ENCODE measurements at regions not wholly inside any gene's neighbourhood (a gene's known extent, or its start where the extent isn't known, plus 50 kb on each side); places are given as distances from the start of the nearest gene placed in this dataset.

DNA sequence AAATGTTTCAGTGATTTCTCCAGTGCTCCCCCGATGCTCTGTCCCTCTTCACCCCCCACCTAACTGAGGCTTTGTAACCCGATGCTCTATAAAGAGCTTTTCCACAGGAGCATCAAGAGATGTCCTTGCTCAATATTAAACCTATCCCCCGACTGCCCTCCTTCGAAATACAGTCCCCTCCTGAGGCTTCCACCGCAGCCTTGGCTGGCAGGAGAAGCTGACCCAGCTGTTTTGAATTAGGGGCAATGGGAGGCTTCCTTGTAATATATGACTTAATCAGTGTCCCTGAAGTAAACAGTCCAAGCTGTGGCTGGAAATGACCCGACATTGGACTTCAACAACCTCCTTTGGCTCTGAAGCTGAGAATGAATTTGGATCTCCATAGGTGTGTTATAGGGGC lies 62.4 kb downstream of the TMEM30B start:
- TF ChIP-seq, protein P1, sequence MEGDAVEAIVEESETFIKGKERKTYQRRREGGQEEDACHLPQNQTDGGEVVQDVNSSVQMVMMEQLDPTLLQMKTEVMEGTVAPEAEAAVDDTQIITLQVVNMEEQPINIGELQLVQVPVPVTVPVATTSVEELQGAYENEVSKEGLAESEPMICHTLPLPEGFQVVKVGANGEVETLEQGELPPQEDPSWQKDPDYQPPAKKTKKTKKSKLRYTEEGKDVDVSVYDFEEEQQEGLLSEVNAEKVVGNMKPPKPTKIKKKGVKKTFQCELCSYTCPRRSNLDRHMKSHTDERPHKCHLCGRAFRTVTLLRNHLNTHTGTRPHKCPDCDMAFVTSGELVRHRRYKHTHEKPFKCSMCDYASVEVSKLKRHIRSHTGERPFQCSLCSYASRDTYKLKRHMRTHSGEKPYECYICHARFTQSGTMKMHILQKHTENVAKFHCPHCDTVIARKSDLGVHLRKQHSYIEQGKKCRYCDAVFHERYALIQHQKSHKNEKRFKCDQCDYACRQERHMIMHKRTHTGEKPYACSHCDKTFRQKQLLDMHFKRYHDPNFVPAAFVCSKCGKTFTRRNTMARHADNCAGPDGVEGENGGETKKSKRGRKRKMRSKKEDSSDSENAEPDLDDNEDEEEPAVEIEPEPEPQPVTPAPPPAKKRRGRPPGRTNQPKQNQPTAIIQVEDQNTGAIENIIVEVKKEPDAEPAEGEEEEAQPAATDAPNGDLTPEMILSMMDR (conservative IDR thresholded peaks at IDR 0.05; ENCODE audit: low read depth, low read length), result no peak
- DNase-seq (ENCODE audit: low read depth), result no peak
- no peak overlapping the region for H3K4me3 ChIP-seq (ENCODE audit: low read depth, low read length)

DNA sequence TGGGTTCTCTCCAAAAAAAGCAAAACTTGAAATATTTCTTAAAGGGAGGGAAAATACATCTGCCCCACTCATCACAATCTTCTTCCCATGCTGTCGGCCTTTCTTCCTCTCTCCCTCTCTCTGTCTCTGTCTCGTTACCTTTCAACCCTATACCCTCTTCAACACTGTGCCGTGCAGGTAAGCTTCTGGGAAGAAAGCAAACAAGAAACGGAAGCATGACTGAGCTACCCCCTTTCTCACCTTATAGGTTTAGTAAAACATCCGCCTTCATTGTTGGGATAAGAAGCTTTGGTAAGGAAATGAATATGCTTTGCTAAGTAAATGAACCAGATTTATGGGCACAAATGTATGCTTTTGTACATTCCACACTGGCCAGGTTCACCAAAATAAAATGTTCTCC lies 63.0 kb downstream of the TMEM30B start:
- no peak for DNase-seq (ENCODE audit: low read depth)
- no peak overlapping the region for H3K4me3 ChIP-seq (ENCODE audit: low read depth, low read length)
- TF ChIP-seq, protein P1 (conservative IDR thresholded peaks at IDR 0.05; ENCODE audit: low read depth, low read length), result no peak

DNA sequence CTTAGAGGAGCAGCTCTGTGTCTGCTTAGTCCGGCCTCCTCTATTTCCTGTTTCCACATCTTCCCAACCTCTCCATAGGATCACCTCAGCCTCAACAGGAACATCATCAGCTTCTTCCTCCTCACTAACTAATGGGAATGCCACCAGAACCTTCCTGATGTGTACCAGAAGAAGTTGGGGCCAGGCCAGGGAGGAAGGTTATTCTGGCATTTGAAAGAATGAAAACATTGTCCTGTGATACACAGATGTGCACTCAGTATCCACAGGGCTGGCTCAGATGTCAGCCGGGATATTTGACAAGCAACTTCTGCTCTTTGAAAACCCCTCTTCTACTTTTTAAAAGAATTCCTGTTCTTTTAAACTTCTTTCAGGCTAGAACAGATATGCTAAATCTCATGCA lies 63.6 kb downstream of the TMEM30B start:
- TF ChIP-seq, protein P1 (conservative IDR thresholded peaks at IDR 0.05; ENCODE audit: low read depth, low read length), result no peak
- H3K4me3 ChIP-seq (ENCODE audit: low read depth, low read length), result no peak overlapping the region

DNA sequence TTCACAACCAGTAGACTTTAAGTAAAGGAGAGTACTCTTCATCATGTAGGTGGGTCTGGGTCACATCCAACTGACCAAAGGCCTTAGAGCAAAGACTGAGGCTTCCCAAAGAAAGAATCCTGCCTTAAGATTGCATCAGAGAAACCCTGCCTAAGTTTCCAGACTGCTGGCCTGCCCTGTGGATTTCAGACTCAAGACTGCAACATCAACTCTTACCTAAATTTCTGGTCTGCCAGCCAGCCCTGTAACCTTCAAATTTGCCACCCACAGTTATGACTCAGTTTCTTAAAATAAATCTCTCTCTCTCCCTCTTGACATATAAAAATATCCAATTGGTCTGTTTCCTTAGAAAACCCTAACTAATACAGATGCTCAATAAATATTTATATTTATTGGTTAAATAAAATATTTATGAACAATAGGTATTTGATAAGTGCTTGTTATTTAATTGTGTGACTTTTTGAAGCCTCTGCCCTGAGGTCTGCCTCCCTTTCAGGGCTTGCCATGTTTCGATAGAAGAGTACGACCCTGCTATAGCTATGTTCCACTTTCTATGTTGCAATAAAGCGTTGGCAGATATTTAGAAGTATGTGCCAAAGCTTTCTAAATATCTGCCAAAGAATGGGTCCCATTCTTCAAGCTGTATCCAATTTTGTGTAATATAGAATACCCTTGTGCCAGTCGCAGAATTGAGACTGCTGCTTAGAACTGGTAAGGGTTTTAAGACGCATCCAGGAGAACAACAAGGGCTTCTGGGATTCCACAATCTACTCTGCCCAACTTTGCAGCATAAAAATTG lies 65.7 kb downstream of the TMEM30B start:
- H3K4me3 ChIP-seq (ENCODE audit: low read depth, low read length), result no peak overlapping the region
- DNase-seq (ENCODE audit: low read depth), result no peak
- TF ChIP-seq, protein P1 (conservative IDR thresholded peaks at IDR 0.05; ENCODE audit: low read depth, low read length), result no peak

More for the DNA sequence above, 63.6 kb downstream of the TMEM30B start:
- no peak for DNase-seq (ENCODE audit: low read depth)

DNA sequence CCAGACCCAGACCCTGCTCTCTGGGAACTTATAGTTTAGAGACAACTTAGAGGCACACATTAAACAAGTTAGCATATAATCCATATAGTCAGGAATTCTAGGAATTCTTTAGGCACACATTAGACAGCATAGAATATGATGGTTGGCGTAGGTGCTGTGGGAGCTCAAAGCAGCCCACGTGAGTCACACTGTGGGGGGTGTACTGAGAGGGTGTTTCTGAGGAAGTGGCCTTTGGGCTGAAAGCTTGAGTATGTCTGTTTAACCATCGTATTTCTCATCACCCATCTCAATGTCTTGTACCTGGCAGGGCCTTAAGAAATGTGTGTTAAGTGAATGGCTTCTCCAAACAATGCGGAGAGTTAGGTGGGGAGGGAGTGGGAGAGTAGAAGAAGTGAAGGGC lies 67.2 kb downstream of the TMEM30B start:
- H3K4me3 ChIP-seq (ENCODE audit: low read depth, low read length), result no peak overlapping the region
- TF ChIP-seq, protein P1 (conservative IDR thresholded peaks at IDR 0.05; ENCODE audit: low read depth, low read length), result no peak
- no peak for DNase-seq (ENCODE audit: low read depth)

DNA sequence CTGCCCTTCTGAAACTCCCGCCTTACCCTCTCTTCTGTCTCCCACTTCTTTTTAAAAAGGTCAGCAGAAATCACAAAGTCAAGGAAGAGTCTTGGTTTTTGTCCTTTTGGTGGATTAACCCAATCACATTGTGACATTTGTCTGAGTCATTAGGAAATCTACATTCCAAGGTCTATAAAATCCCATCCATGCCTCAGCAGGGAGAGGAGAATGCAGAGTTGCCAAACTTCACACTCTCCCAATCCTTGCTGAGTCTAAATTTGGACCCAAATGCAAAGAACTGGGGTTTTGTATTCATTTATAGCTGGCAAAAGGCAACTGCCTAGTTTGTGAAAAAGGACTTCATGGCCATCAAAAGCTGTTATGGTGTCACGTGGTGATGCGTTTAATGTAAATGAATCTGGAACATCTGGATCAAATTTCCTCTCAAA lies 67.9 kb downstream of the TMEM30B start:
- TF ChIP-seq, protein P1 (conservative IDR thresholded peaks at IDR 0.05; ENCODE audit: low read depth, low read length), result no peak
- DNase-seq (ENCODE audit: low read depth), result no peak
- H3K4me3 ChIP-seq (ENCODE audit: low read depth, low read length), result no peak overlapping the region

DNA sequence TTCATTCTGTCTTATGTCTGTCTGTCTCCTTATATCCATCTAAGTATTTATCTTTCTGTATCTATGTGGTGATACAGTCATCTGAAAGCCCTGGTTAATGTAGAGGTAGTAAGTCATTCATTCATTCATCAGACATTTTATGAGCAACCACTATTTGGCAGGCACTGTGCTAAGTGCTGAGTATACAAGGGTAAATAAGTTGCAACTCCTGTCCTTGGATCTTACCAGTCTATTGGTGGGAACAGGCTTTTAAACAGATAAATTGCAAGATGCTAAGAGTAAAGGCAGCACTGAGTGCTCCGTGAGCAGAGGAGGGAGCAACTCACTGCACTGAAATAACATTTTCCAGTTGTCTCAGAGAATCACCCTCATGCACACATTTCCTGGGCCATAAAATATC lies 68.6 kb downstream of the TMEM30B start:
- TF ChIP-seq, protein P1 (conservative IDR thresholded peaks at IDR 0.05; ENCODE audit: low read depth, low read length), result no peak
- DNase-seq (ENCODE audit: low read depth), result no peak
- no peak overlapping the region for H3K4me3 ChIP-seq (ENCODE audit: low read depth, low read length)
